ENCODE measurements at regions not wholly inside any gene's neighbourhood (a gene's known extent, or its start where the extent isn't known, plus 50 kb on each side); places are given as distances from the start of the nearest gene placed in this dataset.

DNA sequence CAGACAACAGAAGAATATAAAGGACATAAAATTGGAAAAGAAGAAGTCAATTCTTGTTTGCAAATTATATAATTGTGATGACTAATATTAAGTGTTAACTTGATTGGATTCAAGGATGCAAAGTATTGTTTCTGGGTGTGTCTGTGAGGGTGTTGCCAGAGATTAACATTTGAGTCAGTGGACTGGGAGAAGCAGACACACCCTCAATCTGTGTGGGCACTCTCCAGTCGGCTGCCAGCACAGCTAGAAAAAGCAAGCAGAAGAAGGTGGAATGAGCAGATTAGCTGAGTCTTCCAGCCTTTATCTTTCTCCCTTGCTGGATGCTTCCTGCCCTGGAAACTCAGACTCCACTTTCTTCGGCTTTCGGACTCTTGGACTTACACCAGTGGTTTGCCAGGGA, 51.7 kb downstream of the UBE2NL start:
- DNase-seq (ENCODE audit: low read depth): no peak
- no peak for TF ChIP-seq CTCF (conservative IDR thresholded peaks at IDR 0.05; ENCODE audit: low read length)

GRCh38 chrX:143940119-143940518, 56.2 kb downstream of the UBE2NL start:
- no peak for TF ChIP-seq CTCF (conservative IDR thresholded peaks at IDR 0.05; ENCODE audit: low read length)
- DNase-seq (ENCODE audit: low read depth): no peak
- no peak overlapping the region for H3K4me3 ChIP-seq (ENCODE audit: low read length)

More for the DNA sequence above, 51.7 kb downstream of the UBE2NL start:
- no peak overlapping the region for H3K4me3 ChIP-seq (ENCODE audit: low read length)

GRCh38 chrX:143945171-143945570, 61.3 kb downstream of the UBE2NL start:
- TF ChIP-seq CTCF (conservative IDR thresholded peaks at IDR 0.05; ENCODE audit: low read length): no peak
- H3K4me3 ChIP-seq (ENCODE audit: low read length): no peak overlapping the region
- DNase-seq (ENCODE audit: low read depth): no peak

DNA sequence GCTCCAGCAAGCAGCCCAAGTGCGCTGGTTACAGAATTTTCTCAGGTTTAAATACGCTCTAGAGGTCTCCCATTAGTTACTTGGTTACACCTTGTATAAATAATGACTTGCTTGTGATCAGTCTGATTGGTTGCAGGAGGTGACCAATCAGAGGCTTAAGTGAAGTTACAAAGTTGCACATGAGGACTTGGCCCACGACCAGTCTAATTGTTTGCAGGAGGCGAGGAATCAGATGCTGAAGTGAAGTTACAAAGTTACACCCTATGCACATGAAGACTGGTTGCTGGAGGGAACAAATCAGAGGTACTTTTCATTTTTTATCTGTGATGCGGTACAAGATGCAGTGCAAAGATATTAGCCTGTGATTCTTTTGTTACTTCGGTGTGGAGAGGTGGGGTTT, 80.7 kb downstream of the UBE2NL start:
- no peak for DNase-seq (ENCODE audit: low read depth)
- TF ChIP-seq CTCF (conservative IDR thresholded peaks at IDR 0.05; ENCODE audit: low read length): no peak
- H3K4me3 ChIP-seq (ENCODE audit: low read length): no peak overlapping the region

DNA sequence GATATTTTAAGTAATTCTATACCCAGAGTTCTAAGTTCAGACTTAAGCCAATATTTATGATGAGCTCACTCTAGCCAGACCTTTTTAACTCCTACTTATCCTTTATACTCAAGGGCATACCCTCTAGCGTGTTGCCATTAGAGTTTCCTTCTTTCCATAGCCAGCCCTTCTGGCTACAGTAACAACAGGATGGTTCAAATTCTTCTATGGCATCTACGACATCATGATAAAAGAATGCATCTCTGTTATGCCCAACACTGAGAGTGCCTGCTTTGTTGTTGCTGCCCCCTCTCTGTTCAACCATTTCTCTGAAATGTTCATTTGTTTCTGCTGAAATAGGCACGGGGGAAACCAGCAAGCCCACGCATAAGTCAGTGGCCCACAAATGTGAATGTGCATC, 104.5 kb downstream of the UBE2NL start:
- no peak for DNase-seq (ENCODE audit: low read depth)
- no peak for TF ChIP-seq CTCF (conservative IDR thresholded peaks at IDR 0.05; ENCODE audit: low read length)
- no peak overlapping the region for H3K4me3 ChIP-seq (ENCODE audit: low read length)

- TF ChIP-seq CTCF (conservative IDR thresholded peaks at IDR 0.05; ENCODE audit: low read length): no peak
- H3K4me3 ChIP-seq (ENCODE audit: low read length): no peak overlapping the region
- no peak for DNase-seq (ENCODE audit: low read depth)
Measured at GRCh38 chrX:143994206-143994605, 110.3 kb downstream of the UBE2NL start.

DNA sequence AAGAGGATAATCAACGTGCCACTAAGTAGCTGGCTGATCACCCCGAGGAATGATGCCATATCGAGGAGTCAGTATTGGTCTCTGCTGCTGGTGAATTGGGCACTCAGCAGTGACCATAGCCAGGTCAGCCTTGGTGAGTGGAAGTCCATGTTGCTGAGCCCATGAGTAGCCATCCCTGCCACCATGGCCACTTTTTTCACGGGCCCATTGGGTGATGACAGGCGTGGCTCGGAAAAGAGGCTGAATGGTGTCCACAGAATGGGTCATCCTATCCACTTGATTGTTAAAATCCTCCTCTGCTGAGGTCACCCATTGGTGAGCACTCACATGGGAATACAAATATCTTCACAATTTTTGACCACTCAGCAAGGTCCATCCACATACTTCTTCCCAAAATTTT, 114.4 kb downstream of the UBE2NL start:
- TF ChIP-seq CTCF (conservative IDR thresholded peaks at IDR 0.05; ENCODE audit: low read length): no peak

More for the DNA sequence above, 114.4 kb downstream of the UBE2NL start:
- no peak overlapping the region for H3K4me3 ChIP-seq (ENCODE audit: low read length)
- DNase-seq (ENCODE audit: low read depth): no peak
